CD4-positive, CD25-positive, alpha-beta regulatory T cell (primary cell): ENCODE measurements at regions not wholly inside any gene's neighbourhood (a gene's known extent, or its start where the extent isn't known, plus 50 kb on each side); places are given as distances from the start of the nearest gene placed in this dataset.

ENCODE experiments used
- ATAC-seq, 2 donors: fragments of 150-1000 bp; cut with Tn5 transposase; one replicate each; pipeline ENCODE4 v1.10.0; 2021; ENCODE audit warnings: low read depth in 2 of 2, moderate number of reproducible peaks in 2 of 2, moderate library complexity in 1 of 2
- DNase-seq, 3 donors: peaks; one replicate each; pipeline versions ENCODE4 v3.0.0 to v3.0.0-alpha.2; 2012 to 2022; ENCODE audit warnings: mixed read lengths in 1 of 3
- H3K27ac ChIP-seq: one replicate; pipeline ENCODE4 v1.7.0; 2013; ENCODE audit warnings: mild to moderate bottlenecking, low read length; ENCODE audit not compliant: insufficient read depth, poor library complexity, severe bottlenecking
- H3K27me3 ChIP-seq: one replicate; pipeline ENCODE4 v1.7.0; 2013; ENCODE audit warnings: low read length; ENCODE audit not compliant: control insufficient read depth, insufficient read depth
- H3K36me3 ChIP-seq: one replicate; pipeline ENCODE4 v1.7.0; 2013; ENCODE audit warnings: mild to moderate bottlenecking, low read length, moderate library complexity; ENCODE audit not compliant: control insufficient read depth, insufficient read depth
- H3K4me1 ChIP-seq: 2 replicates; pipeline ENCODE4 v1.7.0; 2013; ENCODE audit warnings: mild to moderate bottlenecking, low read length; ENCODE audit not compliant: insufficient read depth, control insufficient read depth, poor library complexity, severe bottlenecking
- H3K4me3 ChIP-seq: one replicate; pipeline ENCODE4 v1.7.0; 2013; ENCODE audit warnings: low read depth, mild to moderate bottlenecking, low read length, moderate library complexity
- H3K9me3 ChIP-seq, 2 experiments: 1 replicate in 1 of 2; 2 replicates in 1 of 2; pipeline ENCODE4 v1.7.0; 2013; ENCODE audit warnings: low read length in 2 of 2, mild to moderate bottlenecking in 1 of 2, moderate library complexity in 1 of 2; ENCODE audit not compliant: control insufficient read depth in 2 of 2
- H3K27ac Mint-ChIP-seq, 3 donors: one replicate each; pipeline ENCODE4 v1.8.0; 2020 to 2022; ENCODE audit warnings: mild to moderate bottlenecking in 3 of 3, mixed read lengths in 3 of 3, moderate library complexity in 2 of 3
- H3K27me3 Mint-ChIP-seq: one replicate; pipeline ENCODE4 v1.8.0; 2022; ENCODE audit warnings: mild to moderate bottlenecking, mixed read lengths
- H3K36me3 Mint-ChIP-seq: one replicate; pipeline ENCODE4 v1.8.0; 2020; ENCODE audit warnings: mixed read lengths
- H3K4me1 Mint-ChIP-seq, 4 donors: one replicate each; pipeline ENCODE4 v1.8.0; 2020 to 2022; ENCODE audit warnings: mixed read lengths in 4 of 4, mild to moderate bottlenecking in 1 of 4
- H3K4me3 Mint-ChIP-seq, 4 donors: one replicate each; pipeline ENCODE4 v1.8.0; 2020 to 2022; ENCODE audit warnings: mild to moderate bottlenecking in 4 of 4, mixed read lengths in 4 of 4, moderate library complexity in 3 of 4
- H3K9me3 Mint-ChIP-seq, 7 donors: one replicate each; pipeline ENCODE4 v1.8.0; 2020 to 2022; ENCODE audit warnings: mixed read lengths in 7 of 7, mild to moderate bottlenecking in 3 of 7, moderate library complexity in 2 of 7

- ATAC-seq (no peak), DNase-seq (peak in 1 of 3 donors; percentile 4)
- Histone ChIP-seq H3K9me3 (no peaks in the 10 kb centered on the region), H3K4me3 (no peak overlapping the region), H3K27me3 (no peaks in the 10 kb centered on the region), H3K27ac (no peak overlapping the region), H3K4me1 (no peaks in the 10 kb centered on the region), H3K36me3 (no peaks in the 10 kb centered on the region)
- Mint-ChIP-seq H3K36me3 (no peaks in the 10 kb centered on the region), H3K4me1 (peaks cover 0 to 5% (median 0%) of the 10 kb centered on the region in 4 donors), H3K4me3 (no peak overlapping the region), H3K27me3 (no peaks in the 10 kb centered on the region), H3K9me3 (peaks cover 0 to 2% (median 0%) of the 10 kb centered on the region in 7 donors), H3K27ac (no peak overlapping the region)
These were observed 635.9 kb upstream of the SUCLG2 start for GRCh38 chr3:68290333-68290732.

- no peaks in the 10 kb centered on the region for H3K27me3 Mint-ChIP-seq
- no peak overlapping the region for H3K4me3 Mint-ChIP-seq
- no peak for ATAC-seq
- no peaks in the 10 kb centered on the region for H3K36me3 Mint-ChIP-seq
- H3K27ac Mint-ChIP-seq, result no peak overlapping the region
- H3K9me3 Mint-ChIP-seq, result peaks cover 0 to 2% (median 0%) of the 10 kb centered on the region in 7 donors
- Histone ChIP-seq H3K4me3 (no peak overlapping the region), H3K4me1 (no peaks in the 10 kb centered on the region), H3K9me3 (no peaks in the 10 kb centered on the region), H3K36me3 (no peaks in the 10 kb centered on the region), H3K27me3 (no peaks in the 10 kb centered on the region), H3K27ac (no peak overlapping the region)
- no peak for DNase-seq
- H3K4me1 Mint-ChIP-seq, result no peaks in the 10 kb centered on the region
These were observed 633.7 kb upstream of the SUCLG2 start for GRCh38 chr3:68288085-68288484.

- no peak overlapping the region for H3K27ac Mint-ChIP-seq
- Histone ChIP-seq H3K9me3 (no peaks in the 10 kb centered on the region), H3K36me3 (no peaks in the 10 kb centered on the region), H3K4me1 (no peaks in the 10 kb centered on the region), H3K27me3 (no peaks in the 10 kb centered on the region), H3K27ac (no peak overlapping the region), H3K4me3 (no peak overlapping the region)
- H3K9me3 Mint-ChIP-seq, result peaks cover 0 to 2% (median 1%) of the 10 kb centered on the region in 7 donors
- no peak for DNase-seq
- ATAC-seq, result no peak
- no peaks in the 10 kb centered on the region for H3K4me1 Mint-ChIP-seq
- H3K36me3 Mint-ChIP-seq, result no peaks in the 10 kb centered on the region
- no peaks in the 10 kb centered on the region for H3K27me3 Mint-ChIP-seq
- no peak overlapping the region for H3K4me3 Mint-ChIP-seq
These were observed 632.7 kb upstream of the SUCLG2 start for GRCh38 chr3:68287101-68287500.

- Histone ChIP-seq H3K27me3 (no peaks in the 10 kb centered on the region), H3K27ac (no peak overlapping the region), H3K9me3 (no peaks in the 10 kb centered on the region), H3K4me1 (no peaks in the 10 kb centered on the region), H3K36me3 (no peaks in the 10 kb centered on the region), H3K4me3 (no peak overlapping the region)
- Mint-ChIP-seq H3K27ac (no peak overlapping the region), H3K9me3 (peaks cover 0 to 2% (median 0%) of the 10 kb centered on the region in 7 donors), H3K27me3 (no peaks in the 10 kb centered on the region), H3K4me1 (no peaks in the 10 kb centered on the region), H3K36me3 (no peaks in the 10 kb centered on the region), H3K4me3 (no peak overlapping the region)
- ATAC-seq (no peak), DNase-seq (no peak)
These were observed 619.9 kb upstream of the SUCLG2 start for GRCh38 chr3:68274286-68274685.

GRCh38 chr3:68271145-68271544 is 616.7 kb upstream of the SUCLG2 start:
- no peak overlapping the region for H3K27ac ChIP-seq
- ATAC-seq, result no peak
- Mint-ChIP-seq H3K9me3 (peaks cover 0 to 2% (median 0%) of the 10 kb centered on the region in 7 donors), H3K27ac (no peak overlapping the region), H3K27me3 (no peaks in the 10 kb centered on the region), H3K36me3 (no peaks in the 10 kb centered on the region), H3K4me1 (no peaks in the 10 kb centered on the region), H3K4me3 (no peak overlapping the region)
- H3K36me3 ChIP-seq, result no peaks in the 10 kb centered on the region
- no peaks in the 10 kb centered on the region for H3K9me3 ChIP-seq
- H3K4me3 ChIP-seq, result no peak overlapping the region
- DNase-seq, result no peak
- H3K27me3 ChIP-seq, result no peaks in the 10 kb centered on the region
- no peaks in the 10 kb centered on the region for H3K4me1 ChIP-seq

- Mint-ChIP-seq H3K4me1 (no peaks in the 10 kb centered on the region), H3K27me3 (no peaks in the 10 kb centered on the region), H3K36me3 (no peaks in the 10 kb centered on the region), H3K27ac (no peak overlapping the region), H3K4me3 (no peak overlapping the region), H3K9me3 (peaks cover 0 to 3% (median 0%) of the 10 kb centered on the region in 7 donors)
- DNase-seq, result peak in 2 of 3 donors; percentile 2 to 13
- no peaks in the 10 kb centered on the region for H3K9me3 ChIP-seq
- H3K4me1 ChIP-seq, result no peaks in the 10 kb centered on the region
- no peaks in the 10 kb centered on the region for H3K36me3 ChIP-seq
- no peaks in the 10 kb centered on the region for H3K27me3 ChIP-seq
- H3K27ac ChIP-seq, result no peak overlapping the region
- no peak overlapping the region for H3K4me3 ChIP-seq
- no peak for ATAC-seq
These were observed 602.3 kb upstream of the SUCLG2 start for GRCh38 chr3:68256635-68257223.

GRCh38 chr3:68249265-68249664 is 594.9 kb upstream of the SUCLG2 start:
- H3K27ac ChIP-seq, result no peak overlapping the region
- H3K4me1 ChIP-seq, result no peaks in the 10 kb centered on the region
- H3K36me3 ChIP-seq, result no peaks in the 10 kb centered on the region
- ATAC-seq (no peak), DNase-seq (peak in 1 of 3 donors; percentile 2)
- H3K27ac Mint-ChIP-seq, result no peak overlapping the region
- H3K4me1 Mint-ChIP-seq, result no peaks in the 10 kb centered on the region
- no peaks in the 10 kb centered on the region for H3K9me3 ChIP-seq
- H3K36me3 Mint-ChIP-seq, result peaks cover 3% of the 10 kb centered on the region
- no peak overlapping the region for H3K4me3 Mint-ChIP-seq
- no peaks in the 10 kb centered on the region for H3K27me3 ChIP-seq
- H3K4me3 ChIP-seq, result no peak overlapping the region
- H3K9me3 Mint-ChIP-seq, result peaks cover 0 to 3% (median 3%) of the 10 kb centered on the region in 7 donors
- no peaks in the 10 kb centered on the region for H3K27me3 Mint-ChIP-seq

GRCh38 chr3:68242606-68243005 is 588.2 kb upstream of the SUCLG2 start:
- no peaks in the 10 kb centered on the region for H3K36me3 Mint-ChIP-seq
- no peaks in the 10 kb centered on the region for H3K4me1 Mint-ChIP-seq
- H3K4me3 Mint-ChIP-seq, result no peak overlapping the region
- ATAC-seq (no peak), DNase-seq (no peak)
- H3K27ac Mint-ChIP-seq, result no peak overlapping the region
- H3K27ac ChIP-seq, result no peak overlapping the region
- no peaks in the 10 kb centered on the region for H3K27me3 Mint-ChIP-seq
- no peaks in the 10 kb centered on the region for H3K36me3 ChIP-seq
- H3K27me3 ChIP-seq, result no peaks in the 10 kb centered on the region
- H3K4me1 ChIP-seq, result no peaks in the 10 kb centered on the region
- H3K4me3 ChIP-seq, result no peak overlapping the region
- peaks cover 0 to 3% (median 0%) of the 10 kb centered on the region in 7 donors for H3K9me3 Mint-ChIP-seq
- no peaks in the 10 kb centered on the region for H3K9me3 ChIP-seq
